HEK293T (cell line): ENCODE measurements at regions not wholly inside any gene's neighbourhood (a gene's known extent, or its start where the extent isn't known, plus 50 kb on each side); places are given as distances from the start of the nearest gene placed in this dataset.

Experiments
- ARNT ChIP-seq: fragments of 450-650 bp; IDR thresholded peaks from 2 replicates; pipeline ENCODE4 v1.6.1; 2017; ENCODE audit warnings: mild to moderate bottlenecking
- BHLHE40 ChIP-seq: fragments of 450-650 bp; IDR thresholded peaks from 2 replicates; pipeline ENCODE4 v1.6.1; 2016; ENCODE audit warnings: mild to moderate bottlenecking, moderate library complexity, borderline replicate concordance
- CTBP1 ChIP-seq: fragments of 450-650 bp; IDR thresholded peaks from 2 replicates; pipeline ENCODE4 v1.6.1; 2016; ENCODE audit warnings: borderline replicate concordance
- ELF4 ChIP-seq: fragments of 450-650 bp; IDR thresholded peaks from 2 replicates; pipeline ENCODE4 v1.6.1; 2017; ENCODE audit warnings: antibody characterized with exemption
- FOXA1 ChIP-seq: fragments of 450-650 bp; IDR thresholded peaks from 2 replicates; pipeline ENCODE4 v1.6.1; 2016; ENCODE audit warnings: mild to moderate bottlenecking
- FOXK2 ChIP-seq: fragments of 450-650 bp; IDR thresholded peaks from 2 replicates; pipeline ENCODE4 v1.6.1; 2016; ENCODE audit warnings: mild to moderate bottlenecking
- FOXM1 ChIP-seq: fragments of 450-650 bp; IDR thresholded peaks from 2 replicates; pipeline ENCODE4 v1.6.1; 2017; ENCODE audit warnings: mild to moderate bottlenecking, borderline replicate concordance
- L3MBTL2 ChIP-seq: fragments of 450-650 bp; conservative IDR thresholded peaks from 2 replicates; pipeline ENCODE4 v1.6.1; 2016; ENCODE audit warnings: mild to moderate bottlenecking
- NFRKB ChIP-seq: fragments of 450-650 bp; IDR thresholded peaks from 2 replicates; pipeline ENCODE4 v1.6.1; 2016; ENCODE audit warnings: mild to moderate bottlenecking, moderate library complexity
- PKNOX1 ChIP-seq: fragments of 450-650 bp; IDR thresholded peaks from 2 replicates; pipeline ENCODE4 v1.6.1; 2016
- SP1 ChIP-seq: fragments of 450-650 bp; IDR thresholded peaks from 2 replicates; pipeline ENCODE4 v1.6.1; 2017
- SUZ12 ChIP-seq: fragments of 450-650 bp; IDR thresholded peaks from 2 replicates; pipeline ENCODE4 v1.6.1; 2016; ENCODE audit warnings: mild to moderate bottlenecking
- TARDBP ChIP-seq: fragments of 450-650 bp; IDR thresholded peaks from 2 replicates; pipeline ENCODE4 v1.6.1; 2016
- ZNF384 ChIP-seq: fragments of 450-650 bp; IDR thresholded peaks from 2 replicates; pipeline ENCODE4 v1.6.1; 2016

GRCh38 chrX:45807572-45808425 is 607.1 kb upstream of the DIPK2B start:
- no peak for TF ChIP-seq ZNF384
- TF ChIP-seq PKNOX1: no peak
- TF ChIP-seq TARDBP: no peak
- no peak for TF ChIP-seq SP1
- no peak for TF ChIP-seq NFRKB
- no peak for TF ChIP-seq SUZ12
- TF ChIP-seq ARNT: no peak
- TF ChIP-seq CTBP1: no peak
- TF ChIP-seq L3MBTL2: no peak
- no peak for TF ChIP-seq FOXK2
- TF ChIP-seq FOXM1: no peak
- TF ChIP-seq BHLHE40: no peak
- TF ChIP-seq FOXA1: no peak
- no peak for TF ChIP-seq ELF4
